HAP-1 (cell line): ENCODE measurements at regions not wholly inside any gene's neighbourhood (a gene's known extent, or its start where the extent isn't known, plus 50 kb on each side); places are given as distances from the start of the nearest gene placed in this dataset.

Experiments
- DNase-seq, 2 experiments: peaks; one replicate each; pipeline ENCODE4 v3.0.0-alpha.2; 2016 to 2020; ENCODE audit warnings: low spot score in 2 of 2
- H3K27me3 ChIP-seq: fragments of 250-450 bp; sonication (Bioruptor Pico); 2 replicates; pipeline ENCODE4 v1.5.1; 2020; ENCODE audit warnings: low read depth, mild to moderate bottlenecking, moderate library complexity
- H3K36me3 ChIP-seq: fragments of 250-450 bp; sonication (Bioruptor Pico); replicated peaks from 2 replicates; pipeline ENCODE4 v1.5.1; 2020; ENCODE audit warnings: mild to moderate bottlenecking
- H3K4me1 ChIP-seq: fragments of 250-450 bp; sonication (Bioruptor Pico); 2 replicates; pipeline ENCODE4 v1.5.1; 2020; ENCODE audit warnings: mild to moderate bottlenecking
- H3K4me3 ChIP-seq: fragments of 250-450 bp; sonication (Bioruptor Pico); 2 replicates; pipeline ENCODE4 v1.5.1; 2020; ENCODE audit warnings: mild to moderate bottlenecking, moderate library complexity
- H3K9me3 ChIP-seq: fragments of 250-450 bp; sonication (Bioruptor Pico); 2 replicates; pipeline ENCODE4 v1.5.1; 2020; ENCODE audit warnings: mild to moderate bottlenecking, moderate library complexity
- in situ Hi-C: fragments of 300-500 bp; cut with MboI; formaldehyde crosslinking; loops from 3 replicates; pipeline ENCODE4 v1.14.3; 2020; ENCODE audit warnings: low sequenced_read_pairs, inconsistent platforms, mixed read lengths

GRCh38 chrX:44096666-44097065 is 123.5 kb upstream of the NDP start:
- Histone ChIP-seq H3K9me3 (no peaks in the 10 kb centered on the region), H3K4me3 (no peak overlapping the region), H3K36me3 (no peaks in the 10 kb centered on the region), H3K4me1 (no peaks in the 10 kb centered on the region), H3K27me3 (no peaks in the 10 kb centered on the region)
- in situ Hi-C loops, result no loop called here
- DNase-seq, result no peak

GRCh38 chrX:44094821-44095530 is 121.8 kb upstream of the NDP start:
- H3K4me1 ChIP-seq, result no peaks in the 10 kb centered on the region
- no peak overlapping the region for H3K4me3 ChIP-seq
- H3K9me3 ChIP-seq, result no peaks in the 10 kb centered on the region
- H3K27me3 ChIP-seq, result no peaks in the 10 kb centered on the region
- no peaks in the 10 kb centered on the region for H3K36me3 ChIP-seq
- in situ Hi-C loops, result no loop called here
- no peak for DNase-seq

GRCh38 chrX:44093431-44093830 is 120.2 kb upstream of the NDP start:
- in situ Hi-C loops, result no loop called here
- Histone ChIP-seq H3K36me3 (no peaks in the 10 kb centered on the region), H3K4me1 (no peaks in the 10 kb centered on the region), H3K27me3 (no peaks in the 10 kb centered on the region), H3K9me3 (no peaks in the 10 kb centered on the region), H3K4me3 (no peak overlapping the region)
- DNase-seq, result no peak

- Histone ChIP-seq H3K4me1 (no peaks in the 10 kb centered on the region), H3K9me3 (no peaks in the 10 kb centered on the region), H3K36me3 (no peaks in the 10 kb centered on the region), H3K4me3 (no peak overlapping the region), H3K27me3 (no peaks in the 10 kb centered on the region)
- in situ Hi-C loops, result no loop called here
- DNase-seq, result no peak
Observed at GRCh38 chrX:44092778-44093177, 119.6 kb upstream of the NDP start.

- Histone ChIP-seq H3K4me3 (no peak overlapping the region), H3K27me3 (no peaks in the 10 kb centered on the region), H3K4me1 (no peaks in the 10 kb centered on the region), H3K36me3 (no peaks in the 10 kb centered on the region), H3K9me3 (no peaks in the 10 kb centered on the region; the same call in 1 of the 2 replicates)
- in situ Hi-C loops, result no loop called here
- no peak for DNase-seq
Observed at GRCh38 chrX:44088510-44089144, 115.4 kb upstream of the NDP start.

GRCh38 chrX:44085209-44085608 is 112.0 kb upstream of the NDP start:
- DNase-seq, result no peak
- H3K4me1 ChIP-seq, result no peaks in the 10 kb centered on the region
- no peaks in the 10 kb centered on the region for H3K36me3 ChIP-seq
- in situ Hi-C loops, result no loop called here
- H3K4me3 ChIP-seq, result no peak overlapping the region
- H3K27me3 ChIP-seq, result no peaks in the 10 kb centered on the region
- no peaks in the 10 kb centered on the region; the same call in 1 of the 2 replicates for H3K9me3 ChIP-seq

- Histone ChIP-seq H3K9me3 (no peaks in the 10 kb centered on the region; the same call in 1 of the 2 replicates), H3K27me3 (no peaks in the 10 kb centered on the region), H3K4me1 (no peaks in the 10 kb centered on the region), H3K36me3 (no peaks in the 10 kb centered on the region), H3K4me3 (no peak overlapping the region)
- DNase-seq, result no peak
- in situ Hi-C loops, result no loop called here
Observed at GRCh38 chrX:44082829-44083228, 109.6 kb upstream of the NDP start.

- no peaks in the 10 kb centered on the region for H3K4me1 ChIP-seq
- no peaks in the 10 kb centered on the region for H3K36me3 ChIP-seq
- no peak for DNase-seq
- H3K27me3 ChIP-seq, result no peaks in the 10 kb centered on the region
- H3K9me3 ChIP-seq, result no peaks in the 10 kb centered on the region; the same call in 1 of the 2 replicates
- in situ Hi-C loops, result no loop called here
- no peak overlapping the region for H3K4me3 ChIP-seq
Observed at GRCh38 chrX:44080083-44080482, 106.9 kb upstream of the NDP start.

- Histone ChIP-seq H3K4me3 (no peak overlapping the region), H3K36me3 (no peaks in the 10 kb centered on the region), H3K4me1 (no peaks in the 10 kb centered on the region), H3K27me3 (no peaks in the 10 kb centered on the region), H3K9me3 (no peaks in the 10 kb centered on the region)
- no peak for DNase-seq
- in situ Hi-C loops, result no loop called here
Observed at GRCh38 chrX:44072631-44073030, 99.4 kb upstream of the NDP start.

GRCh38 chrX:44071847-44072551 is 98.8 kb upstream of the NDP start:
- in situ Hi-C loops, result no loop called here
- no peak for DNase-seq
- Histone ChIP-seq H3K36me3 (no peaks in the 10 kb centered on the region), H3K4me1 (no peaks in the 10 kb centered on the region), H3K27me3 (no peaks in the 10 kb centered on the region), H3K4me3 (no peak overlapping the region), H3K9me3 (no peaks in the 10 kb centered on the region)

GRCh38 chrX:44071070-44071645 is 98.0 kb upstream of the NDP start:
- in situ Hi-C loops, result no loop called here
- Histone ChIP-seq H3K4me1 (no peaks in the 10 kb centered on the region), H3K27me3 (no peaks in the 10 kb centered on the region), H3K36me3 (no peaks in the 10 kb centered on the region), H3K9me3 (no peaks in the 10 kb centered on the region), H3K4me3 (no peak overlapping the region)
- no peak for DNase-seq

GRCh38 chrX:44068043-44068442 is 94.9 kb upstream of the NDP start:
- in situ Hi-C loops, result no loop called here
- DNase-seq, result no peak
- Histone ChIP-seq H3K9me3 (no peaks in the 10 kb centered on the region), H3K27me3 (no peaks in the 10 kb centered on the region), H3K36me3 (no peaks in the 10 kb centered on the region), H3K4me3 (no peak overlapping the region), H3K4me1 (no peaks in the 10 kb centered on the region)

- Histone ChIP-seq H3K27me3 (no peaks in the 10 kb centered on the region), H3K4me1 (no peaks in the 10 kb centered on the region), H3K36me3 (no peaks in the 10 kb centered on the region), H3K4me3 (no peak overlapping the region), H3K9me3 (no peaks in the 10 kb centered on the region)
- in situ Hi-C loops, result no loop called here
- no peak for DNase-seq
Observed at GRCh38 chrX:44063606-44064005, 90.4 kb upstream of the NDP start.

- H3K4me1 ChIP-seq, result no peaks in the 10 kb centered on the region
- H3K9me3 ChIP-seq, result no peaks in the 10 kb centered on the region
- no peaks in the 10 kb centered on the region for H3K27me3 ChIP-seq
- DNase-seq, result no peak
- H3K4me3 ChIP-seq, result no peak overlapping the region
- no peaks in the 10 kb centered on the region for H3K36me3 ChIP-seq
- in situ Hi-C loops, result no loop called here
Observed at GRCh38 chrX:44062840-44063239, 89.7 kb upstream of the NDP start.
